ENCODE measurements at regions not wholly inside any gene's neighbourhood (a gene's known extent, or its start where the extent isn't known, plus 50 kb on each side); places are given as distances from the start of the nearest gene placed in this dataset.

DNA sequence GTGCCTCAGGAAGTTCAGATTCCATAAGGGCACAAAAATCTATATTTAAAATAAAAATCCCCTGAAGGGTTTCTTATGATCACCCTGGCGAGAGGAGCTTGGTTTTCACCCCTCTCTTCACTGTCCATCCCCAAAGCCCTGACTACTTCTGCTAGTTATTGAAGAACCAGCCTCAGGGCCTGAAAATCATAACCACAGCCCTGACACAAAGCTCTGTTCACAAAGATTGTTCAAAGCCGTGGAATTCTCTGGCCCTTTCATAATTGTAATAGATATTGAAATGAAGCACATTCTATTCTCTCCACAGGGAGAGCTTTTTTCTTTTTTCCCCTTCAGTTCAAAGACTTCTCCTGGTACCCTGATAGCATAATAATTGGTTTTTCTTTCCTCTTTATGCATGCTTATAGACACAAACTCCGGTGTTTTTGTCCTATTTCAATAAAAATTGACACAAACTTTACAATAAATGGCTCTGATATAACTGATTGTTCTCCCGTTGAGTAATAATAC, 343.8 kb downstream of the CAAP1 start:
- TF ChIP-seq, protein P1, sequence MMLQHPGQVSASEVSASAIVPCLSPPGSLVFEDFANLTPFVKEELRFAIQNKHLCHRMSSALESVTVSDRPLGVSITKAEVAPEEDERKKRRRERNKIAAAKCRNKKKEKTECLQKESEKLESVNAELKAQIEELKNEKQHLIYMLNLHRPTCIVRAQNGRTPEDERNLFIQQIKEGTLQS (CRISPR knock-in tag; conservative IDR thresholded peaks at IDR 0.05), result no peak
- TF ChIP-seq, protein P2, sequence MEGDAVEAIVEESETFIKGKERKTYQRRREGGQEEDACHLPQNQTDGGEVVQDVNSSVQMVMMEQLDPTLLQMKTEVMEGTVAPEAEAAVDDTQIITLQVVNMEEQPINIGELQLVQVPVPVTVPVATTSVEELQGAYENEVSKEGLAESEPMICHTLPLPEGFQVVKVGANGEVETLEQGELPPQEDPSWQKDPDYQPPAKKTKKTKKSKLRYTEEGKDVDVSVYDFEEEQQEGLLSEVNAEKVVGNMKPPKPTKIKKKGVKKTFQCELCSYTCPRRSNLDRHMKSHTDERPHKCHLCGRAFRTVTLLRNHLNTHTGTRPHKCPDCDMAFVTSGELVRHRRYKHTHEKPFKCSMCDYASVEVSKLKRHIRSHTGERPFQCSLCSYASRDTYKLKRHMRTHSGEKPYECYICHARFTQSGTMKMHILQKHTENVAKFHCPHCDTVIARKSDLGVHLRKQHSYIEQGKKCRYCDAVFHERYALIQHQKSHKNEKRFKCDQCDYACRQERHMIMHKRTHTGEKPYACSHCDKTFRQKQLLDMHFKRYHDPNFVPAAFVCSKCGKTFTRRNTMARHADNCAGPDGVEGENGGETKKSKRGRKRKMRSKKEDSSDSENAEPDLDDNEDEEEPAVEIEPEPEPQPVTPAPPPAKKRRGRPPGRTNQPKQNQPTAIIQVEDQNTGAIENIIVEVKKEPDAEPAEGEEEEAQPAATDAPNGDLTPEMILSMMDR (IDR thresholded peaks at IDR 0.05), result no peak
- TF ChIP-seq PRRX2 (CRISPR knock-in tag; IDR thresholded peaks at IDR 0.05), result no peak
- TF ChIP-seq ZNF671 (CRISPR knock-in tag; IDR thresholded peaks at IDR 0.05), result no peak
- TF ChIP-seq SP1 (CRISPR knock-in tag; conservative IDR thresholded peaks at IDR 0.05), result no peak
